OCI-LY7 (cell line): ENCODE measurements at regions not wholly inside any gene's neighbourhood (a gene's known extent, or its start where the extent isn't known, plus 50 kb on each side); places are given as distances from the start of the nearest gene placed in this dataset.

Source experiments
- BruUV-seq: library from RNA; stranded (reverse); fragments of 400-500 nt; replicated peaks from 2 replicates; lab custom pipeline; 2021; lab: Mats Ljungman, UMichigan
- CTCF ChIA-PET: fragments of 300-600 bp; sonication (Branson Sonifier 250); formaldehyde crosslinking; loops from one replicate; lab custom pipeline; 2022; ENCODE audit warnings: antibody characterized with exemption; ENCODE audit not compliant: unreplicated experiment; lab: Charles Lee
- POLR2A ChIA-PET: fragments of 300-600 bp; sonication (Branson Sonifier 250); formaldehyde crosslinking; loops from one replicate; lab custom pipeline; 2022; ENCODE audit warnings: antibody characterized with exemption; lab: Charles Lee
- DNase-seq: peaks from one replicate; pipeline ENCODE4 v3.0.0-alpha.2; 2015; ENCODE audit warnings: low spot score
- H2AFZ ChIP-seq: fragments of 200-600 bp; sonication (generic), shearing (Covaris generic); 2 replicates; pipeline ENCODE4 v1.6.1; 2014; ENCODE audit warnings: mild to moderate bottlenecking, antibody characterized with exemption, low read length, moderate library complexity
- H3K27ac ChIP-seq: fragments of 200-600 bp; sonication (generic); 2 replicates; pipeline ENCODE4 v1.5.1; 2014; ENCODE audit warnings: mixed run types, low read depth, mild to moderate bottlenecking, moderate library complexity, low read length, inconsistent platforms; ENCODE audit not compliant: poor library complexity, severe bottlenecking
- H3K36me3 ChIP-seq: fragments of 200-600 bp; sonication (generic); 2 replicates; pipeline ENCODE4 v1.6.1; 2014; ENCODE audit warnings: mild to moderate bottlenecking, antibody characterized with exemption, low read length, moderate library complexity, mixed read lengths; ENCODE audit not compliant: insufficient read depth
- H3K4me1 ChIP-seq: fragments of 200-600 bp; sonication (generic); 2 replicates; pipeline ENCODE4 v1.5.1; 2014; ENCODE audit warnings: mild to moderate bottlenecking, low read length; ENCODE audit not compliant: insufficient read depth, poor library complexity, severe bottlenecking
- H3K4me2 ChIP-seq: fragments of 200-600 bp; sonication (generic); 2 replicates; pipeline ENCODE4 v1.6.1; 2014; ENCODE audit warnings: mild to moderate bottlenecking, low read length
- H3K4me3 ChIP-seq: fragments of 200-600 bp; sonication (generic); 2 replicates; pipeline ENCODE4 v1.5.1; 2014; ENCODE audit warnings: mild to moderate bottlenecking, low read depth, low read length; ENCODE audit not compliant: poor library complexity, severe bottlenecking
- H3K79me2 ChIP-seq: fragments of 200-600 bp; sonication (generic); 2 replicates; pipeline ENCODE4 v1.6.1; 2016; ENCODE audit warnings: low read depth, mild to moderate bottlenecking, low read length, moderate library complexity, mixed read lengths; ENCODE audit not compliant: insufficient read depth
- H3K9me2 ChIP-seq: fragments of 200-600 bp; sonication (generic); 2 replicates; pipeline ENCODE4 v1.6.1; 2016; ENCODE audit warnings: mild to moderate bottlenecking, low read length, mixed read lengths; ENCODE audit not compliant: insufficient read depth
- H3K9me3 ChIP-seq: fragments of 200-600 bp; sonication (generic); 2 replicates; pipeline ENCODE4 v1.6.1; 2014; ENCODE audit warnings: mild to moderate bottlenecking, mixed run types, low read length, mixed read lengths
- H4K20me1 ChIP-seq: fragments of 200-600 bp; sonication (generic); 2 replicates; pipeline ENCODE4 v1.6.1; 2014; ENCODE audit warnings: mild to moderate bottlenecking, antibody characterized with exemption, low read length, moderate library complexity, mixed read lengths; ENCODE audit not compliant: insufficient read depth
- CTCF ChIP-seq: fragments of 200-600 bp; sonication (generic); conservative IDR thresholded peaks from 2 replicates; pipeline ENCODE4 v1.5.1; 2014; ENCODE audit warnings: mild to moderate bottlenecking, antibody characterized with exemption, low read length, moderate library complexity, mixed read lengths
- EZH2phosphoT487 ChIP-seq: fragments of 200-600 bp; sonication (generic); IDR thresholded peaks from 2 replicates; pipeline ENCODE4 v1.6.1; 2018; ENCODE audit warnings: low read depth, borderline replicate concordance, mild to moderate bottlenecking, mixed run types, antibody characterized with exemption, low read length, moderate library complexity, mixed read lengths
- intact Hi-C: fragments of 100-400 bp; cut with micrococcal nuclease; formaldehyde crosslinking; loops from one replicate; pipeline ENCODE4 v1.10.0; 2022; ENCODE audit not compliant: unreplicated experiment

GRCh38 chr1:119302011-119302410, 66.6 kb upstream of the HAO2 start:
- CTCF ChIA-PET, result no interaction called here
- Histone ChIP-seq H3K36me3 (no peaks in the 10 kb centered on the region), H3K79me2 (no peaks in the 10 kb centered on the region), H3K27ac (no peak overlapping the region), H3K4me1 (no peaks in the 10 kb centered on the region), H2AFZ (no peak overlapping the region), H3K9me3 (no peaks in the 10 kb centered on the region), H3K4me3 (no peak overlapping the region), H3K4me2 (no peak overlapping the region), H4K20me1 (no peaks in the 10 kb centered on the region), H3K9me2 (peaks cover 3% of the 10 kb centered on the region; the same call in 1 of the 2 replicates)
- no peak for TF ChIP-seq CTCF
- no peak for TF ChIP-seq EZH2phosphoT487
- BruUV-seq, result no TSS peak
- no peak for DNase-seq
- POLR2A ChIA-PET, result interaction anchor here (1.1 kb wide), 1 partner anchor 11 kb away, joined by 3 read pairs; no protein-coding TSS in a partner anchor
- intact Hi-C loops, result no loop called here

GRCh38 chr1:119308130-119308700, 60.4 kb upstream of the HAO2 start:
- H3K4me2 ChIP-seq, result no peak overlapping the region
- intact Hi-C loops, result no loop called here
- TF ChIP-seq EZH2phosphoT487 (no peak), CTCF (no peak)
- ChIA-PET CTCF (no interaction called here), POLR2A (no interaction called here)
- no peaks in the 10 kb centered on the region for H3K9me3 ChIP-seq
- no peak overlapping the region for H3K27ac ChIP-seq
- H3K4me1 ChIP-seq, result no peaks in the 10 kb centered on the region
- no peak overlapping the region for H2AFZ ChIP-seq
- H3K36me3 ChIP-seq, result no peaks in the 10 kb centered on the region
- H3K4me3 ChIP-seq, result no peak overlapping the region
- H3K79me2 ChIP-seq, result no peaks in the 10 kb centered on the region
- H4K20me1 ChIP-seq, result no peaks in the 10 kb centered on the region
- no TSS peak for BruUV-seq
- no peak for DNase-seq
- H3K9me2 ChIP-seq, result peaks cover 3% of the 10 kb centered on the region; the same call in 1 of the 2 replicates

- BruUV-seq, result no TSS peak
- DNase-seq, result no peak
- Histone ChIP-seq H3K79me2 (no peaks in the 10 kb centered on the region), H3K4me1 (no peaks in the 10 kb centered on the region), H3K4me2 (no peak overlapping the region), H2AFZ (no peak overlapping the region), H4K20me1 (no peaks in the 10 kb centered on the region), H3K4me3 (no peak overlapping the region), H3K9me3 (no peaks in the 10 kb centered on the region), H3K9me2 (peaks cover 3% of the 10 kb centered on the region; the same call in 1 of the 2 replicates), H3K36me3 (no peaks in the 10 kb centered on the region), H3K27ac (no peak overlapping the region)
- POLR2A ChIA-PET, result interaction anchor here (0.6 kb wide), 1 partner anchor 256 kb away, joined by 3 read pairs; no protein-coding TSS in a partner anchor
- CTCF ChIA-PET, result no interaction called here
- TF ChIP-seq CTCF (no peak), EZH2phosphoT487 (no peak)
- intact Hi-C loops, result no loop called here
Measured at GRCh38 chr1:119308806-119309205, 59.8 kb upstream of the HAO2 start.
